ENCODE measurements at regions not wholly inside any gene's neighbourhood (a gene's known extent, or its start where the extent isn't known, plus 50 kb on each side); places are given as distances from the start of the nearest gene placed in this dataset.
"Not testable (repeated sequence)": the region's sequence is repeated elsewhere in the genome, so short reads cannot be mapped to it uniquely, and the experiment has no call there.

DNA sequence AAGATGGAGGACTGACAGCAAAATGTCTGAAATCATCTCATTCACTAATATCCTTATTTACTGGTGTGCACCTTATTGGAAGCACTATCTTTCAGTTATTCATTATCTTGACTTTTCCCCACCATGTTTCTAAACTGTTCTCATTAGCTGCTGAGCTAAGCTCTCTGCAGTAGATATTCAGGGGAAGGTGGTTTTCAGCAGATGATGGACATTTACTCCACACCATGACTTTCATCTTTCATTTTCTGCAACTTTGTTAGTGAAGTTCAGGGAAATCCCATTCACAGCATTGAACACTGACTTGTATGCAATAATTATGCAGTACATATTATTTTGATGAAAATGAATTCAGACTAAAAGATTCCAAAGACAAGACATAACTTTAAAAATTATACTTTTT is 373.6 kb upstream of the FLRT2 start:
- no peak for DNase-seq

DNA sequence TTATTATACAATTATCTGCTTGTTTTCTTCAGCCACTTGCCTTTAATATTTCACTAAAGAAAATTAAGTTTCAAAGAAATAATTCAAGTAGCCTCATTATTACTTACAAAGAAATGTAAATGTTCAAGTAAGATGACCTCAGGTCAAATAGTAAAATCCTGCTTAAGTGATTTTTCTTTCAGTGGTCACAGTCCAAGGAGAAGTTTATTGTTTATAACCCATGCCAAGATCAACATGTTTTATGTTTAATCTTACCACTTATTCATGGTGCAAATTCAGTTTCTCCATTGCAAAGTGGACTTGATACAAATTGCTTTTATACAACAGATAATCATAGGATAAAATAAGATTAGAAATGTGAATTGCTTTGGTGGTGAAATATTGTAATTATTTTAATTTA is 370.2 kb upstream of the FLRT2 start:
- DNase-seq, result no peak

DNA sequence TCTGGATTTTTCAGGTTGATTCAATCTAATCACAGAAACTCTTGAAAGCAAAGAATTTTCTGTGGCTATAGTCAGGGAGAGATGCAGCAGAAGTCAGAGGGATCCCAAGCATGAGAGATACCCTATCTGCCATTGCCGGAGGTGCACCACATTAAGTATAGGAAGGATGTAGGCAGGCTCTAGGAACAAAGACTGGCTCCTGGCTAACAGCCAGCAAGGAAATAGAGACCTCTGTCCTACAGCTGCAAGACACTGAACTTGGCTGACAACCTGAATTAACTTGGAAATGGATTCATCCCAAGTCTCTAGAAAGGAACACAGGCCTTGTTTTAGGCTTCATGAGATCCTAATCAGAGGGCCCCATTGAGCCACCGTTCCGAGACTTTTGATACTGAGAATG is 364.9 kb upstream of the FLRT2 start:
- no peak for DNase-seq

DNA sequence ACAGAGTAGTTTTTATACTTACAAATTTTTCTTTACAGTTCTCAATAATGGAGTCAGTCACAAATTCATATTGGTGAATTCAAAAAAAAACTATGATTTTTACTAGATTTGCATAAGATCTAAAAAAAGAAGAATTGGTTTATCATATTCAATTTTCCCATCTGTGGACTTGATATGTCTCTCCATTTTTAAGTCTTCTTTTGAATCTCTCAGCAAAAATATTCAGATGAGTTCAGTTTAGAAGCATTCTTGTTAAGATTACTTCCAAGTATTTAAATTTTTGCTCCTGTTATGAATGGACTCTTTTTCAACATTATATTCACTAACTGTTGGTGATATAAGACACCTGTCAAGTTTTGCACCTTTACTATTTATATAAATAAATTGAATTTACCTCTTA is 360.6 kb upstream of the FLRT2 start:
- no peak for DNase-seq

DNA sequence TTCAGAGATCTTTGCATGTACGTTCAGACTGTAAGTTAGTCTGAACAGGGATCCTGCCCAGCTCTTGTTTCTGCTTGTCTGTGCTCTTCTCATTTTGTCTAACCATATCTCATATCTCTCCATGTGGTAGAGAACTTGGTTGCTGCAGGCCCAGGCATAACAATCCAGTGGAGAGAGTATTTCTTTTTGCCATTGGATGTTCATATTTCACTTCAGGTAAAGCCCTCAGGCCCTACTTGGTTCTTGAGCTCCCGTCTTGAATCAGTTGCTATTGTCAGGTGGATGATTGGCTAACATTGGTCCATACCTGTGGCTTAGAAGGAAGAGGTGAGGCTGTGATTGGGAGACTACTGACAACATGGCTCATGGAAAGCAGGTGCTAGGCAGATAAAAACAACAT is 357.7 kb upstream of the FLRT2 start:
- no peak for DNase-seq

DNA sequence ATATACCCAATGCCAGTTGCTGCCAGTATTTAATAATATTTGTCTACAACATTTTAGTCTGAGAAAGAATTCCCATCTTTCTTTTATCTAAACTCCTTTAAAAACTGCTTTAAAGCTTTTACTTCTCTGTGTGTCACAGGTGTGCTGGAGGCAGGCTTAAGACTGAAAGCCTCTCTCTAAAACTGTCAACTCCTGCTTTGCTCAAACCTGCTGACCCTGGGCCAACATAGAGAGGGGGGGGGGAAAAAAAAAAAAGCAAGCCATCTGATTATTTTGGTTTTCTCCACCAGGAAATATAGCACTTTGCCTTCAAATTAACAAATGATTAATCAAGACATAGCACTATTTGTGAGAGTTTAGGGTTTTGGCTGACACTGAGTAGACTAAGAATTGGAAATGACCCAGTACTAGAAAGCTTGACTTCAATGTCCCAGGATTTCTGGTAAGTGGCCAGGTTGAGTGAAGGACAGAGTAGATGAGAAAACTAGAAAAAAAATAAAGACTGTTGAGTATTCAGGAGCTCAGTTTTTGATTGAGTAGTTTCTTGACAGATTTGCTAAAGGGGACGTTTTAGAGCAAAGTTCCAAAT is 357.0 kb upstream of the FLRT2 start:
- DNase-seq, result no peak

DNA sequence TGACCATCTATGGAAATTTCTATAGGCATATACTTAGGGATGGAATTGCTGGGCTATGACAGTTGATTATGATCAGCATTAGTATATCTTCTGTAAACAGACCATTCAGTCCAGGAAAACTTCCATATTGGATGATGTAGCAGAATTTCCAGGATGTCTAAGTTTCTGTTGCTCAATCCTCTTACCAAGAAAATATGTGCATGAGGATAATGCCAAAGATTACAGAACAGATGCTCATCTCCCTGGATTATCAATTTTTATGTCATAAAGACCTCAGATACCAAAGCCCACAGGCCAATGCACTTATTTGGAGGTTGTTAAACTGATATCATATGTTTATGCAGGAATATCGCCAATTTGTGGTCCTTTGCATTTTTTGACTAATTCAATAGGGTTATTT is 354.4 kb upstream of the FLRT2 start:
- no peak for DNase-seq

DNA sequence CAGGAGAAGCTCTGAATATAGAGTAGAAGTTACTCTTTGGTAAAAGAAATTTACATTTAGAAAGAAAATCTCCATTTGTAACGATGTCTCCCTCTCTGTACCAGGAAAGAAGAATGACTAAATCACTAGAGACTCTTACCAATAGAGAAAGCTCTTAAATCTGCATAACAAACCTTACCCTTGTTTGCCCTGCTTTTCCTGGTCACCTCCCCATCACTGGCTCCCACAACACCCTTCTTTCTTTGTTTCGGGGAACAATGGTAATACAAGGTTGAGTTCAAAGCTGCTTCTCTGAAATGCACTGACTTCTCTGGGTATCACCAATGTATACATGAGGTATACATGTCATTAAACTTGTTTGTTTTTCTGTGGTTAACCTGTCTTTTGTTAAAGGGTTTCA is 351.1 kb upstream of the FLRT2 start:
- DNase-seq, result no peak

DNA sequence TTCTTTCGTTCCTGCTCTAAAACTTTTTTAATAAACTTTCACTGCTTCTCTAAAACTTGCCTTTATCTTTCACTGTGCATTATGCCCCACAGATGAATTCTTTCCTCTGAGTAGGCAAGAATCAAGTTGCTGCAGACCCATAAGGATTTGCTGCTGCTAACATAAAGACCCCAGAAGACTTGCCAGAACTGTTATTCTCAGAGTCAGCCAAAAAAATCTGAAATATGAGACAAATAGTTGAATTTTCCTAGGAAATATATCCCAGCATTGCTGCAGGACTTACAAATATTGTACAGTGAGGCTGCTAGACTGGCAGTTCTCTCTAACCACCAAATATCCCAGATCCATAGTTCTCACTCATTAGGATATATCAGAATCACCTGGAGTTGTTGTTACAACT is 349.1 kb upstream of the FLRT2 start:
- no peak for DNase-seq

DNA sequence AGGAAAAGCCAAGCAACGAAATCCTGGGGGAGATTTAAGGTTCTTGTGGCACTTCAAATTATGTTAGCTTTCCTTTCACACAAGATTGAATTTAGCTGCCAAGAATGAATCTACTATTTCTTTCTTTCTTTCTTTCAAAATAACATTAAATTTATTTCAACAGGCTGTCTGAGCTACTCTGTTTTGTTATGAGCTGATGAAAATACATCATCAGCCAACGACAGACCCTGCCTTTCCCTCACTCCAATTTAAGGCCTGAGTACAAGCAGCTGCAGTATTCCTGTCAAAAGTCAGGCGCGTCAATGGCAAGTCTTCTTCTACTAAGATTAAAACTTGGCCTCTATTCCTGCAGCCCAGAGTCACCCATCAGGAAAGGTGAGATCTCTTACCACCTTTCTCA is 347.7 kb upstream of the FLRT2 start:
- no peak for DNase-seq

DNA sequence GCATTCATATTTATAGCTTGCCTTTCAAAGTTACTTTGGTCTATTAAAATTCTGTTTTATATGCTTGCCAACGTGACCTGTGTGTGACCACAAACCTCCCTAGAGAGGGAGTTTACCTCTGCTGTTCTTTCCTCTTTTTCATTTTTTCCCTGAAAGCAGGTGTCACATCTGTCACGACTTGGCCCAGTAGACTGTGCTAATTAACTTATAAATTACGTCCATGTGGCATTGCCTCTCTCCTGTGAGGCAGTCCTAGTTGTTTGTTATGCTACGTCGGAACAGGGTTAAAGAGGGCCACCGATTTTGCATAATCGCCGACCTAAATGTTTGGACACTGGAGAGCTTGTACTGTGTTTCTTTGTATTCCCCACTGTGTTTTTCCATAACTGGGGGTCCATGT is 343.9 kb upstream of the FLRT2 start:
- DNase-seq, result no peak

DNA sequence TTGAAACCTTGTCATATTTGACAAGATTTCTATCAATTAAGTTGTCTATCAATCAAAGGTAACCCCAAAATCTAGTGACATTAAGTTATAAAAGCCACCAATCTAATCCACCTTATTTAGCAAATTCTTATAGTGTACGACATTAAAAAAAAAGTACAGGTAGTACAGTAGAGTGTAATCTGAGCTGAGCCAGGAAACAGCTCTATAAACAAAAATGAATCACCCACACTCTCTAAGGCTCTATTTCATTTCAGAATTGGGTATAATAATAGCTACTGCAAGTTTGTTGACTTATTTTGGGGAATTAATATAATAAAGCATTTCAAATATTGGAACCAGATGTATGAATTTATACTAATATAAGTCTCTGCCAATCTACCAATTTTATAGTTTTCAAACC is 342.4 kb upstream of the FLRT2 start:
- no peak for DNase-seq

DNA sequence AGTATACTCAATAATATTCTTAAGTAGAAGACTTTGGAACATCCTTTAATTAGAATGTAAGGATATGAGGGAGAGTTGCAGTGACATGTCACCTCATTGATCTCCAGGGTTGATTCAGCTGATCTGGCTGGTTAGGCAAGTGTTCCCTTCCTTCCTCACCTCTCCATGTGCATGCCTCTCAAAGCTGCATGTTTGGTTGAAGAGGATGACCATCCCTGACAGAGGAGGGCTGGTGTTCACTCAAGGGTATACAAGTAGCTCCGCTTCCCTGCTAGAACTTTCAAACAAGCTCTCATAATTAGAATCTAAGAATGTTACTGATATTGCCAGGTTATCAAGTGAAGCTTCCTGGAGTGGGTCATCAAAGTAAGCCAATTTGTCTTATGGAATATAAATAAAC is 341.1 kb upstream of the FLRT2 start:
- DNase-seq, result no peak

DNA sequence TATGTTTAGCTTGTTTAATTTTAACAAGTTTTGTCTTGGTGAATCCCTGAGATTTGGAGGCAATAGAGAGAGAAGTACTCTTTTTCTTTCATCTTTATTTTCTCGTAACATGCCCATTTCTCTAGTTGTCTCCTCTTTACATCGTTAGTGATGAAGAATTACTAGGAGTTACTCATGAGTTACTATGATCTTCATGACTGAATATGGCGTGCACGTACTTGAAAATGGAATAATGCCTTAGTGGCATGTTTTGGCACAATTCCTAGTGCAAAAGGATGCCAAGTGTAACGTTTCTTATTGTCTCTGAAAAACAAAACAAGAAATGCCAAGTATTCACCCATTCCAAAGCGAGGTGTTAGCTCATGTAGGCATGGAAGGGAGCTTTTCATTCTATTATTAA is 340.7 kb upstream of the FLRT2 start:
- DNase-seq, result not testable (repeated sequence)

DNA sequence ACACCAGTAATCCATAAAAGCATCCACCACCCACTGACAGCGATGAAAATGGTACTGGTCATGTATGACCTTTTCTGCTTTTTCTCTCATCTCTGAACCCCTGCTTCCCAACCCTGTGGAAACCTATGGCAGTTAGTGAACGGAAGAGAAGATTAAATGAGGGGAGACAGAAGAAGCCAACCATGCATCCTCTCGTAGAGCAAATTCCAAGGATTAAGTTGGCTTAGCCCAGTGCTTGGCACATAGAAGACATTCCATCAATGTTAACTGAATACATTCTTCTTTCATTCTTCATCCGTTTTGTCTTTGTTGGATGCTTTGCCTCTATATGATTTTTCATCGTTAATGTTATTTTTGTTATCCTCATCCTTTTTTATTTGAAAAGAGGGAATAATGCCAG is 339.7 kb upstream of the FLRT2 start:
- no peak for DNase-seq

DNA sequence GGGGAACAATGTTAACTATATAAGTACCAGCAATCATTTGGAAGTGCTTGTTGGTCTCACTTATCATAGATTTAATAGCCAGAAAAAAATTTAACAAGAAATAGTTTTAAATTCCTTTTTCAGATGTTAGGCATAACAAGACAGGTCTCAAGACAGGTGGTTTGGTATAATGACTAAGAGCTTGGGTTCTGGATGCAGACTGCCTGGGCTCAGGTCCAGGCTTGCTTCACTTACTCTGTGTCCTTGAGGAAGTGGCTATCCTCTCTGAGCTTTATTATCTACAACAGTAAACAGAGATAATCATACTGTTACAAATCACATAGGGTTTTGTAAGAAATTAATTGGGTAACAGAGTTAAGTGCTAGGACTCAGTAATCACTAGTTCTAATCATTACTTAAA is 338.0 kb upstream of the FLRT2 start:
- DNase-seq, result no peak

DNA sequence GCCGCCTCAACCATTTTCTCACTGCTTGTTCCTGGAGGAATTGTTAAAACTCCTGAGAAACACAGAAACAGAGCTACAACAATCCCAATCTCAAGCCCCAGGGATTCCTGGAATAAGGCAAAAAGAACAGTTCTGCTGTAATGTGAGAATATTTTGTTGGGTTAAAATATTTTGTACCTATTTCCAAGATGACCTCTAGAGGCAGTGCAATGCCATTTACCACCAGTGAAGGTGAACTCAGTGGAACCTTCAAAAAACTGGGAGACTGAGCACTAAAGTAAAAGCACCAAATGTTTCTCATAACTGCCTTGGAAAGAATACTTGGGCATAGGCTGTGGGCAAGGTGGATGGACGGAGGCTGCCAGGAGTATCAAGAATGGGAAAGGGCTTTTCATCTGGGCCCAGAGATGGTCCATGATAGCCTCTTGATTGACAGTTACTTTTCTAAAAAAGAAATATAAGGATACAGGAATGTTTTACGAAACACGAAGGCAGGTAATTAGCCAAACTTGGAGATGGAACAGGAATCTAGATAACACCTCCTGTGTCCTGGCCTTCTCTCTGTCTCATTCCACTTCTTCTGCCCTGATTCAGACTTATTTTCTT is 334.0 kb upstream of the FLRT2 start:
- DNase-seq, result no peak

DNA sequence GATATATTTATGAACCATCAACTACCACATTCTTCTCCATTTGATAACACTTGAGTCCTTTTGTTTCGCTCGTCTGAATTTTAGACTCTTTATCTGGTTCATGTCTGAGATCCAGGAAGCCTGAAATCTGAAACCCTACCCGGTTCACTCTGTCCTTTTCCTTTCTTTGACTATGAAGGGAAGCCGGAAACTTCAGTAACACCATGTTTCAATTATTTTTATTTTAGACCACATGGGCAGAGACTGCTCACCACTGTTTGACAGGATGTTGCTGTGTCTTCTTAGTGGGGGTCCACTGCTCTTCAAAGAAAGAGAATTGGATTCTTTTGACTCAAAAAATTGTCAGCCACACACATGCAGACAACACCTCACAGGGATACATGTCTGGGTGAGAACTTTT is 331.9 kb upstream of the FLRT2 start:
- DNase-seq, result no peak

DNA sequence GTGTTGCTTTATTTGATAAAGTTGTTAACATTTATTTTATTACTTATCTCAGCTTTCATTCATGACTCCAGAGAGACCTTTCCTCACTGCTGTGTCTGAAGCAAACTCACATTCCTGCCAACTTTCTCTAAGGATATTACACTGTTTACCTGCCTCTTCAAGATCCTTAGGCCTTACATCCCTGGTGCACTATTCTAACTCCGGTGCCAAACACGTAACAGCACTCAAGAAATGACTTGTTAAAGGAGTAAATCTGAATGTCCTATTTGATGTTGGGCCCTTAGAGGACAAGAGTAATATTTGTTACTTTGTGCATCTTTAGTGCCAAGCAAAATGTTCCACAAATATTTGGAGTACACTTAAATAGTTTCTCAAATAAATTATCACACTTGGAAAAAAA is 324.1 kb upstream of the FLRT2 start:
- DNase-seq, result no peak

DNA sequence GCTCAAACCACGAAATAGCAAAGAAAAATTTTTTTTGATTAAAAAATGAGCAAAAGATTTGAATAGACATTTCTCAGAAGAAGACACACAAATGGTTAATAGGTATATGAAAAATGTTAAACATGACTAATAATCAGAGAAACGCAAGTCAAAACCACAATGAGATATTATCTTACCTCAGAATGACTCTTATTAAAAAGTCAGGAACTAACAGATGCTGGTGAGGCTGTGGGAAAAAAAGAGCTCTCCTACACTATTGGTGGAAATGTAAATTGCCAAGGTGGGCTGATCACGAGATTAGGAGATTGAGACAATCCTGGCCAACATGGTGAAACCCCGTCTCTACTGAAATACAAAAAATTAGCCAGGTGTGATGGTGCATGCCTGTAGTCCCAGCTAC is 315.5 kb upstream of the FLRT2 start:
- DNase-seq, result no peak

DNA sequence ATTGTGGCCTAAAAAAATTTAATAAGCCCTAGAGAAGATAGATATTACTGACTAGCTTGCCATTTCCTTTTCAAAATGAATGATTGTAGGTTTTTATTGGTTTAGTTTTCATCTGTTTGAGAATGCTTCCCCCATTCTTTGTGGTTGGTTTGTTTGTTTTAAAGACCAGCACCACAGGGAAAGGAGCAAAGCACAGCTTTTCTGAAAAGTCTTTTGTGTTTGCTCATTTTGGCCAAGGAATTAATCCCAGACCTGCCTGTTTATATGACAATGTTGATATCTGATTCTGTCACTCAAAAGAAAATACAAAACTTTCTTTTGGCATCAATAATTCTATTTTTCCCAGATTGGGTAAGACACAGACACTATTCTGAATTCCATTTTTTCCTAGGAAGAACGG is 312.5 kb upstream of the FLRT2 start:
- no peak for DNase-seq

DNA sequence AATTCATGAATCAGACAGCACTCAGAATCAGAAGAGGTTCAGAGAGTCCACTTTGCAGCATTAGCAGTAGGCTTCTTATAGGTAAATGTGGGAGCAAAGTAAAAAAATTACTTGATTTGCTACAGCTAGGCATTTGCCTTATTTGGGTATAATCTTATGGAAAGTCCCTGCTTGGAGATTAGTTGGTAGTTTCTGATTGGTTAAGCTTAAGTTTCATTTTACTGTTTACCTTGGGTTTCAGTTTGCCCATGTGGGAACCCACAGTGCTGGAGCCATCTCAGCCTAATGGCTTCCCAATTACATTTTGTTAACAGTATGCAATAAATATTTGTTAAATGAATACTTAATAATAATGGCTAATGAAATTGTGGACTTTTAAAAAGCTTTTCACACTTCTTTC is 311.0 kb upstream of the FLRT2 start:
- DNase-seq, result no peak

DNA sequence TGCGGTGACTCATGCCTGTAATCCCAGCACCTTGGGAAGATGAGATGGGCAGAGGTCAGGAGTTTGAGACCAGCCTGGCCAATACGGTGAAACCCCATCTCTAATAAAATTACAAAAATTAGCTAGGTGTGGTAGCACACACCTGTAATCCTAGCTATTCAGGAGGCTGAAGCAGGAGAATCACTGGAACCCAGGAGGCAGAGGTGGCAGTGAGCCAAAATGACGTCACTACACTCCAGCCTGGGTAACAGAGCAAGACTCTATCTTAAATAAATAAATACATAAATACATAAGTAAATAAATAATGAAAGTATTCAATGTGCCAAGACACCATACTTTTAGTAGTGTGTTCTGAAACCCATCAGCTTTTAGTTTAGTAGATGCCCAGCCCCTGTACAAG is 308.1 kb upstream of the FLRT2 start:
- DNase-seq, result no peak

DNA sequence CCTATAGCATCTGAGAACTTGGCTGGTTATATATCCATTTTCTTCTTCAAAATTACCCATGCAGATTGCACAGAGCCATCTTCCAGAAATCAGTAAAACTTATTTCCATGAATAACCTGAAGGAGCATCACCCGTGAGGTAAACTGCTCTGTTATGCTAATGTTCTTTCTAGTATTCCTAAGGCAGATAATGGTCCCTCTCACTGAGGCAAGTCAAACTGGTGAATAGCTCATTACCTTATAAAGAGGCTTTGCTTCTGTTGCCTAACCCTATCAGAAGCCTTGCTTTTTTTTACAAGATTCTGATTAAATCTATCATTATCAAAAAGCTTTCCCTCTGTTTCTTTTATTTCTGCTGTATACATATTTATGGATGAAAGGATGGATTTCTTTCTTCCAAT is 307.6 kb upstream of the FLRT2 start:
- DNase-seq, result no peak
